ENCODE measurements at regions not wholly inside any gene's neighbourhood (a gene's known extent, or its start where the extent isn't known, plus 50 kb on each side); places are given as distances from the start of the nearest gene placed in this dataset.
A peak's percentile ranks its signal among the peaks of the same experiment; 100 is the strongest.
"Not testable (repeated sequence)": the region's sequence is repeated elsewhere in the genome, so short reads cannot be mapped to it uniquely, and the experiment has no call there.

DNA sequence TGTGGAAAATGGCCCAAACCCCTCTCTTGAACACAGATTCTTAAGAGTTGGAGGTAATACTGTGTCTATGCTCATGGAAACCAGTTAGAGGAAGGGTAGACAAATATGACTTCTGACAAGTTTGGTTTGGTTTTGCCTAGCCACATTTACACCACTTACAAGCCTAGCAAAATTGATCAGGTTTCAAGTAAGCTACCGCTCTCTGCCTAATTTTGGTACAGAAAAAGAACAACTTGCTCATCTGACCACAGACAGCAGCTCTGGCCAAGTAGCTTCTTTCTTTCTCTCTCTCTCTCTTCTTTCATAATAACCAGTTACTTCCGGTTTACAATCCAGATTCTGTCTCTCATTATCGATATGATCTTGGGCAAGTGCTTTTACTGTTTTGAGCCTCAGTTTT, 260.0 kb downstream of the GLUD2 start:
- DNase-seq = peak in 1 of 5 donors; percentile 70

DNA sequence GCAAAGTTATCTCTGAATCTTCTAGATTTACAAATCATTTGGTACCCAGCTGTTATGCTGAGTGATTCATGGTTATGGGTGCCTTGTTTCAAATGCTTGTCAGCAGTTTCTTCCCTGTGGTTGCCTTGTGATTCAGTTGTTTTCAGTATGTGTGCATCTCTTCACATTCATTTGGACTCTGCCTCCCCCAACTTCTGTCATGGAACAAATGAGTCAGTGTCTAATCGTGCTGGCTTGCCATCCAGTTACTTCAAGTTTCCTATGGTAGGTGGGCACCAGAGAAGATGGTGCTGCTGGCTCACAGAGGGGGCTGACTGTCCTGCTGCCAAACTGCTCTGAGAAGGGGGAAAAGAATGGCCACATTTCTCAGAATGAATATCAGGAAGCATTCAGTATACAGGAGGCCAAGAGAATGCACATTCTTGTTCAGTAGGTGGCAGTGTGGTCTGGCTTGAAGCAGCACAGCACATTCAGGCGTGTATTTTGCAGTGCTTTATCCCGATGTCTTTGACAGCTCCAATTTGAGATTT, 260.9 kb downstream of the GLUD2 start:
- peak in 1 of 5 donors; percentile 82 for DNase-seq

- no peak for DNase-seq
Measured at GRCh38 chrX:121310820-121311219, 263.4 kb downstream of the GLUD2 start.

GRCh38 chrX:121320441-121320840, 273.0 kb downstream of the GLUD2 start:
- no peak for DNase-seq

- DNase-seq = no peak
Measured at GRCh38 chrX:121322159-121322558, 274.7 kb downstream of the GLUD2 start.

- DNase-seq = no peak
Measured at GRCh38 chrX:121323337-121323736, 275.9 kb downstream of the GLUD2 start.

GRCh38 chrX:121333942-121334341, 286.5 kb downstream of the GLUD2 start:
- DNase-seq = no peak

DNA sequence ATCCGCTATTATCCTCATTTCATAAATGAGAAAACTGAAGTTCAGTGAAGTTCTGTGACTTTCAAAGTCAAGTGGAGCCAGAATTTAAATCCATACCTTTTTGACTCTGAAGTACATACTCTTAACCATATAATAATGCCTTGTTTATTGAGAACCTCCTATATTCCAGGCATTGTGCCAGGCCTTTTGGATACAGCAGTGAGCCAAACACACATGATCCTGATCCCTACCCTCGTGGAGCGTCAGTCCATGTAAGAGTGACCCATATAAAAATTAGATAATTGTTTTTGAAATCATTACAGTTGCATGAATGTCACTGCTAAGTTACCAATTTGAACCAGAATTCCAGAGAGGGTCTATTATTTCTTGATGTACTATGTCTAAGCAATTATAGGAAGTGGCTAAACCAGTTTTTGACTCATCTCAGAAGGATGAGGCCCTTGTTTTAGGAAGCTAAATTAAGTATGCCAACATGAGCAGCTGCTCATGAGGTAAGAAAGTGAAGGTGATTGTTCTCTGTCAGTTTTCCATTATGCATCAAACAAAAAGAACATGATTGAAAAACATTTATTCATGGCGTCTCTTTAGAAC, 289.5 kb downstream of the GLUD2 start:
- DNase-seq = no peak

GRCh38 chrX:121337816-121338215, 290.4 kb downstream of the GLUD2 start:
- no peak for DNase-seq

DNA sequence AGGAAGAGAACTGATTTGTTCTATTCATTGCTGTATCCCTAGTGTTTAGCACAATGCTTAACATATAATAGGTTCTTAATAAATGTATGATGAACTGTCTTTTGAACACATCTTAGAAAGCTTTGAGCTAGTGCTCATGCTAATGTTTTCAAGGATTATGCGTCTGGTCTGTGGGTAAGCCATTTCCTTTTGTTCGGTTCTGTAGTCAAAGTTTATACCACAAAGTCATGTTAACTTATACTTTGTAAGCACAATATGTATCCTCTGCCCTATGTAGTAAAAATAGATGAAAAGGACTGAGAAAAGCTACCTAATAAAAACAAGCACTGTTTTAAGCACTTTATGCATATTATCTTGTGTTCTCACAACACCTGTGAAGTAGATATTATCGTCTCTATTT, 301.9 kb downstream of the GLUD2 start:
- no peak for DNase-seq

GRCh38 chrX:121356139-121356849, 308.9 kb downstream of the GLUD2 start:
- no peak for DNase-seq

DNA sequence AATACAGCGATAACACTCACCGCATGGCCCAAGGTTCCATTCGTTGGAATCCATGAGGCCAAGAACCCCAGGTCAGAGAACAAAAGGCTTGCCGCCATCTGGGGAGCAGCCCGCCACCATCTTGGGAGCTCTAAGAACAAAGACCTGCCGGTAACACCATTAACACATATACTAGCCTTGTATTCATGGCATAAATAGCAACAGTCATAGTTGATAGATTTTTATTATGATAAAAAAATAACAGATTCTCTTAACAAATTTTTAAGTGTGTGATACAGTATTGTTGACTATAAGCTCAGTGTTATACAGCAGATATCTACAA, 309.4 kb downstream of the GLUD2 start:
- no peak for DNase-seq

DNA sequence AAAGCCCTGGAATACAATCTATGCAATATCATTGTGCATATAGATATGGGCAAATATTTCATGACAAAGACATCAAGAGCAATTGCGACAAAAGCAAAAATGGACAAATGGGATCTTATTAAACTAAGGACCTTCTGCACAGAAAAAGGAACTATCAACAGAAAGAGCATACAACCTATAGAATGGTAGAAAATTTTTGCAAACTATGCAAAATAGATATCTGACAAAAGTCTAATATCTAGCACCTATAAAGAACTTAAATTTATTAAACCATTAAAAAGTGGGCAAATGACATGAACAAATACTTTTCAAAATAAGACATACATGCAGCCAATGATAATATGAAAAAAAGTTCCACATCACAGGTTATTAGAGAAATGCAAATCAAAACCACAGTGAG, 312.9 kb downstream of the GLUD2 start:
- DNase-seq = no peak

- DNase-seq = no peak
Measured at GRCh38 chrX:121365572-121366161, 318.3 kb downstream of the GLUD2 start.

GRCh38 chrX:121374471-121374870, 327.1 kb downstream of the GLUD2 start:
- no peak for DNase-seq

DNA sequence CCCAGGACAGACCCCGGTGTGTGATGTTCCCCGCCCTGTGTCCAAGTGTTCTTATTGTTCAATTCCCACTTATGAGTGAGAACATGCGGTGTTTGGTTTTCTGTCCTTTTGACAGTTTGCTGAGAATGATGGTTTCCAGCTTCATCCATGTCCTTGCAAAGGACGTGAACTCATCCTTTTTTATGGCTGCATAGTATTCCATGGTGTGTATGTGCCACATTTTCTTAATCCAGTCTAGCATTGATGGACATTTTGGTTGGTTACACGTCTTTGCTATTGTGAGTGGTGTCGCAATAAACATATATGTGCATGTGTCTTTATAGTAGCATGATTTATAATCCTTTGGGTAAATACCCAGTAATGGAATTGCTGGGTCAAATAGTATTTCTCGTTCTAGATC, 334.5 kb downstream of the GLUD2 start:
- not testable (repeated sequence) for DNase-seq

DNA sequence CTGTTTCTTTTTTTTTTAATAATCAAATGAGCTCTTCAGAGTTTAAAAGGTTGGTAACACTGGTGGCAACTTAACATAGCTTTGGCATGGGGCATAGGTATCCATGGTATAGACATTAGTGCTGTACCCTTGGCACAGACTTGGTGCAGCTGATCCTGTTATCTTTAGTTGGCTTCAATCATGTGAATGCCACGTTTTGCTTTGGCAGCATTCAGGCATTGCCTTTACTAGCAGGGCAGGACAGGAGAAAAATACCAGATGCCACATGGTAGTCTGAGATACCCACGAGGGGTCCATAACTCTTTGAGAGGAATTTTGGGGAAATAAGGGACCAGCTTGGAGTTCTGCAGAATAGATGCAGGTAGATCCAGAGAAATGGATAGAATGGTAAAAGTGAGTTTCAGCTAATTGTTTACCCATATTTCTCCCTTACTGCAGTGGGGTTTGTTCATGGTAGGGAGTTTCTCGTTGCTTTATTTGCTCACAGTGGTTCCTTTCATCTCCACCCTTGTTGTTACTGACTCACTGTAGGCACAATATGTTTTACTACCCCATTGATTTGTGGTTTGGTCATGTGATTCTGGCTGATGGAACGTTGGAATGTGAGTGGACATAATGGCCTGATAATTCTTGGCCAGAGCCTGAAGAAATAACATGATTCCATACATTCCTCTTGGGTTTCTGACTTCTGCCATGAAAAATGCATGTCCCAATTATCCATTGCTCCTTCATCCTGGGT, 342.7 kb downstream of the GLUD2 start:
- DNase-seq = no peak

GRCh38 chrX:121405826-121406225, 358.4 kb downstream of the GLUD2 start:
- no peak for DNase-seq

DNA sequence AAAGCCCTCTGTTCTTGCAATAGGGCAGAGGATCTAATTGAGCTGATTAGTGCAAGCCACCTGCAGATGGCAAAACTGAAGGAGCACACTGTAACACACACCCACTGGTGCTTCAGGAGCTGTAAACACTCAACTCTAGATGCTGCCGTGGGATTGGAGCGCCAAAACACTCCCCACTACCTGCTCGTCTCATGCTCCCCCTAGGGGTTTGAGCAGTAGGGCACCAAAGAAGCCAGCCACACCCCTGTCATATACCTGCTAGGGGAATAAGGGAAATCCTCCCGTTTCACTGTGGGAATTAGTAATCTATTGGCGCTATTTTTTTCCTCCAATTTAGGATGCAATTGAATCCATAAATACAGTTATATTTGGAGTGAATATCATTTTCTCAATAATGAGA, 360.2 kb downstream of the GLUD2 start:
- DNase-seq = no peak

- DNase-seq = not testable (repeated sequence)
Measured at GRCh38 chrX:121431514-121431913, 384.1 kb downstream of the GLUD2 start.

GRCh38 chrX:121433289-121433688, 385.9 kb downstream of the GLUD2 start:
- DNase-seq = no peak

GRCh38 chrX:121437666-121438065, 390.3 kb downstream of the GLUD2 start:
- not testable (repeated sequence) for DNase-seq

- DNase-seq = no peak
Measured at GRCh38 chrX:121455890-121456289, 408.5 kb downstream of the GLUD2 start.

GRCh38 chrX:121456315-121456714, 408.9 kb downstream of the GLUD2 start:
- no peak for DNase-seq
